HG02763 (cell line): ENCODE measurements at regions not wholly inside any gene's neighbourhood (a gene's known extent, or its start where the extent isn't known, plus 50 kb on each side); places are given as distances from the start of the nearest gene placed in this dataset.
"Not testable (repeated sequence)": the region's sequence is repeated elsewhere in the genome, so short reads cannot be mapped to it uniquely, and the experiment has no call there.

Experiments
- ATAC-seq: cut with Tn5 transposase; IDR thresholded peaks from one replicate; pipeline ENCODE4 v1.9.1; 2021; ENCODE audit warnings: mild to moderate bottlenecking, moderate library complexity; ENCODE audit not compliant: unreplicated experiment

DNA sequence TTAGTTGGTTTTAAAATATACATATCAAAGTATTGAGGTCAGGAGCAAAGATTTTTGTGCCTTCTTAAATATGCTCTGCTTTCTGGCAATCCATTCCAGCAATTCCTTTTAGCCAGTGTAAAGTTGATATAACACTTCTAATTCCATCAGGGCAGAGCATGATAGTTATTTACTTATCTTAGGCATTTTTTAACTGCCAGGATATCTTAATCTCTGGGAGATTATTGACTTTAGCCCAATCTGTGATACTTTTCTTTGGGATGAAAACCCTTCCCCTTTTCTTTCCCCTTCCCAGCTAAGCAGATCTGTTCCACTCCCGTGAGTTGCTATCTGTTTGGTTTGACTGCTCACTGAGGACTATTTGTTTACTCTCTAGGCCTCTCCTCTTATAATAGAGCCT lies 168.7 kb upstream of the RSPO3 start:
- ATAC-seq: no peak

DNA sequence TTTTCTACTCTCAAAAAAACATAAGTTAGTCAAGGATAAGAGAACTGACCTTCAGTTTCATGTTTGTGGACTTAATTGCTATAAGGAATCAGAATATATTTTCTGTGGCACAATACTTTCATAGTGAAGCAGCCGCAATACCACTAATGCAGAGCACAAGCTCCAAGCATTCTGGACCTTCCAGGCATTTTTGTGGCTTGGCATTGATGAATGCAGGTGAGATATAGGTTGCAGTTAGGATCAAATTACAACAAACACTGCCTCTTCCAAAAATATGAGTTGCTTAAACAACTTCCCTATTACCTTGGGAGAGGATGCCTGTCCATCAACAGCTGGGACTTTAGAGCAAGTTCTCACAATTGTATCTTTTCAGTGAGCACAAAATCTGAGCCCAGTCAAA lies 162.8 kb upstream of the RSPO3 start:
- no peak for ATAC-seq

DNA sequence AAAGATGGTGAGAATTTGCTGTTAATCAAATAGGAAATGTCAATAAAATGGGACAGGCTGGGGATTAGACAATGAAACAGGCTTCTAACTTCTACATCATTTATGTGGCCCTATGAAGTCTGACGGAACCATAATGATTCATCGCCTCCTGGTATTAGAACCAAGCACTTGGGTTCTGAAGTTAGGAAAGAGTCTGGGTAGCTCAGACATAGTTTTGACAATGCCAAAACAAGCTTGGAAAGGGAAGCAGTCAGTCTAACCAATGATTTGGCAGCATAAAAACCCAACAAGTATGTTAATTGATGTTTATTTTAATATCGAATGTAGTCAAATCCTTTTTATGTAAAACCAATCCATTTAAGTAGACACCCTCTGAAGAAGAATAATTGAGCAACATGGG lies 160.8 kb upstream of the RSPO3 start:
- no peak for ATAC-seq

DNA sequence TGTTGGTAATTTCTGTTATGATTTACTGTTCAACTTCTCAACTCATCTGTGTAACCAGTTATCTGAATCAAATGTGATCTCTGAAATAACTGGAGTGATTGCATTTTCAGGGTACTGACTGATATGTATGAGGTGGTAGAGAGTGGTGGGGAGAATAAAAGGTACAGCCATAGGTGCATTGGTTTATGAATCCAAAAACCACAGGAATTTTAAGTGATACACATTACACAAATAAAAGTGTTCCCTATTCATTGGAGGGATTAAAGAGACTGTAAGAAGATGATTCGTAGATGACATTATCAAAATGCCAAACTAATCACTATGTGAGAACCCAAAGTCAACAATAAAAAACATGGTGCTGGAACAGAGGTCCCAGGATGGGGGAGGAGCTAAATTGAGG lies 158.7 kb upstream of the RSPO3 start:
- no peak for ATAC-seq

DNA sequence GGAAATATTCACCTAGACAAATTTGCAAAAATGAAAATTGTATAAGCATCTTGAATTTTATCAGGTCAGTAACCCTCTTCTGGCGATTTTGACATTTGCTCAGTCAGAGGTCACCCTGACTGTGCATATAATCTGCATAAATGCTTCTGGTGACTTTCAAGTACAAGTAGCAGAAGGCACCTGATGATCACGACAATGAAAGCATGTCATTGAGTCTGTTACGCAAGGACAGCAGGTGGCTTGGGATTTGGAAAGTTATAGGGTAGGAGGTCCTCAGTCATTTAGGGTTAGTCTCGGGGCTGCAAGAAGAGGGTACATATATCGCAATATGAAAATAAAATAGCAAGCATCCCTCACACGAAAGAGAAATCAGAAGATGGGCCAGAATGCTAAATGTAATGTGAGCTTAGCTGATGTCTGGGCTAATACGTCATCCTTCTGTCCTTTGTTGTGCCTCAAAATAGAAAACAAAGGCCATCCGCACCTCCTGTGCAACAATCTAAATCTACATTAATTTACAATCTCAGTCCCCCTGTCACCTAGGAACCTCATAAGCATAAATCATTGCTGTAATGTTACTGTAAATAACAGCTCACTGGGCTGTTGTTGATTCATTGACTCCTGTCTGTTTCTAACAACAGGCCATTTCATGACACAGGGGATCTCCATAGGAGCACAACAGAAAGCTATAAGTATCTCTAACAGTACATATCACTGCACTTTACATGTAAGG lies 155.2 kb upstream of the RSPO3 start:
- no peak for ATAC-seq

DNA sequence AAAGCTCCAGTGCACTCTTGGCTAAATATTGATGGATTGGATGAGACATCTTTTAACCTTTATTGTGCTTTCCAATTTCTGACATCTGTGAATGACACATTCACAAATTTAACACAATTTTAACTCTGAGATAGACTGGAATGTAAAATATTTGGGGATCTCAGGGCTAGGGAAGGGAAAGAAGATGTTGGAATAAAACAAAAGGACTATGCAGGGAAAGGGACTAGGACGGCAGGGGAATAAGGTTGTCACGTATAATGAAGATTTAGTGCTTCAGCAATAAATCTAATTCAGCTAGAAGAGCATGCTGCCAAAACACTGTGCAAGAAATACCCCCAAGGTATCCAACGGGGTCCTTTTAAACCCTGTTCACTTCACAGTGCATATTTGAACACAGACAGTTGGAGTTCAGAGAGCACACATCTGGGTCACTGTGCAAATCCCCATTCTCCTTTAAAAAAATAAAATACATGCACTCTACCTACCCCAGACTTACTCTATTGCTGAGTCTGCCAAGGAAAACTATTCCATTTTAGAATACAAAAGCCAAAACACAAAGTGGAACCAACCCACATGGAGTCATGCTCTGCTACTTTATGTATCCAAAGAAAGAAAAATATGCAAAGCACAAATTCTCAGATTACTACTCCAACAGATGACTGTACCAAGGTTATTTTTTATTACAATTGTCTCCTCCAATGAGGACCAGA lies 151.0 kb upstream of the RSPO3 start:
- no peak for ATAC-seq

DNA sequence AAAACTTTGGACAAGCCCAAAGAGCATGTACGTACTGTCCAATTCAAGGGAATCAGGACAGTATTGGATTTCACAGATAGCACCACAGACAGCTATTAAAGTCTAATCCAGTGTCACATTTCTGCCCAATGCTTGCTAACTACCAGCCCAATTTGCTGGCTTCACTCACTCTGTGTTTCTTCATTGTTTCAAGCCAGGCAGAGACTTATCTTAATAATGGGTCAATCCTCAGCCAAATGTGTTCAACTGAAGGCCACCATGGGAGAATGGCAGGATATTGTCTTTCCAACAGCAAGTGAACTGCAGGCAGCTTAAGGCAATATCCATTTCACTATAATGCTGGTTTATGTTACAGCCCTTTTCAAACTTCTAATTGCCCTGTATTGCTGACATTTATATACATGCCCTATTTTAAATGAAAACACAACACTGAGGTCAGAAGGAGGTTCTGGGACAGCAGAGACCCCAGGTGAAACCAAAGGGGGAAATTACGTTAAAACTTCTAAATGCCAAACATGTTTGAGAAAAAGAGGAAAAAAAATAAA lies 142.1 kb upstream of the RSPO3 start:
- ATAC-seq: no peak

DNA sequence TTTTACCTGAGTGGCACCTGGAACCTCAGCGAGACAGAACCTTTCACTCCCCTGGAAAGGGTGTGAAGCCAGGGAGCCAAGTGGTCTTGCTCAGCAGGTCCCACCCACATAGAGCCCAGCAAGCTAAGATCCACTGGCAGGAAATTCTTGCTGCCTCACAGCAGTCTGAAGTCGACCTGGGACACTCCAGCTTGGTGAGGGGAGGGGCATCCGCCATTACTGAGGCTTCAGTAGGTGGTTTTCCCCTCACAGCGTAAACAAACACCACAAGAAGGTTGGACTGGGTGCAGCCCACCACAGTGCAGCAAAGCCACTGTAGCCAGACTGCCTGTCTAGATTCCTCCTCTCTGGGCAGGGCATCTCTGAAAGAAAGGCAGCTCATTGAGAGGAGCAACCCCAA lies 134.7 kb upstream of the RSPO3 start:
- ATAC-seq: no peak

DNA sequence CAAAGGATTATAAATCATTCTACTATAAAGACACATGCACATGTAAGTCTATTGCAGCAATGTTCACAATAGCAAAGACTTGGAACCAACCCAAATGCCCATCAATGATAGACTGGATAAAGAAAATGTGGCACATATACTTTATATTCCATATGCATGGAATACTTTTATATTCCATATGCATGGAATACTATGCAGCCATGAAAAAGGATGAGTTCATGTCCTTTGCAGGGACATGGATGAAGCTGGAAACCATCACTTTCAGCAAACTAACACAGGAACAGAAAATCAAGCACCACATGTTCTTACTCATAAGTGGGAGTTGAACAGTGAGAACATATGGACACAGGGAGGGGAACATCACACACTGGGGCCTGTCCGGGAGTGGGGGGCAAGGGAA lies 130.3 kb upstream of the RSPO3 start:
- ATAC-seq: not testable (repeated sequence)

DNA sequence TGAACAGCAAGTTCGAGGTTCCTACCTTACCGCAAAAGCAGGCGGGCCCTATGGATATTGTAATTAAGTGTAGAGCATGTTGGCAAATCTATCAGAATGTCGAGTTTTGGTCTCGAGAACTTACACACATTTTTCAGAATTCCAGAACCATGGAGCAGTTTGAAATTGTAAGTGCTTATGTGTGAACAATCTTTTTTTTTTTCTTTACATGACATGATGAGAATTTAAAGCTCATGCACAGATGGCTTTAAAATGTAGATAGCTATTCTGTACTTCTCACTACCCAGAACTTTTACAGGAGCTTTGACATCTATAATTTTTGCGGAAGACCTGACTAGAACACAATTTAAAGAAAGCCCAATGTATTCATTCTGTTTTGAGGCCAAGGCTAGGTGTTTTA lies 117.8 kb upstream of the RSPO3 start:
- no peak for ATAC-seq

DNA sequence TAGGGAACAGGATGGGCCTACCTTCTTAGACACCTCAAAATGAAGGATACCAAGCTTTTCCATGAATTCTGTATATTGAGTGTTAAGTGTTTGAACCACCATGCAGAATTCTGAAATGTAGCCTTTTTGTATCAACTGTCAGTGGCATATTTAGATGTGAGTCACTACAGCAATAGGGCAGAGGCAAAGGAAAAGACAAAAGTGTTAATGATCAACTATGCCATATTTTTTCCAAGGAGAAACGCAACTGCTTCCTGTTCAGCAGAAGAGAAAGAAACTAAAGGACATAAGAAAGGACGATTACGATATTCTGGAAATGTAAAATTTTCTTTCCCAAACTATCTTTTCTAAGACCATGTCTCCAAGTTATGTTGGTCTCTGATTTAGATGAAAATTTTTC lies 104.6 kb upstream of the RSPO3 start:
- ATAC-seq: no peak

DNA sequence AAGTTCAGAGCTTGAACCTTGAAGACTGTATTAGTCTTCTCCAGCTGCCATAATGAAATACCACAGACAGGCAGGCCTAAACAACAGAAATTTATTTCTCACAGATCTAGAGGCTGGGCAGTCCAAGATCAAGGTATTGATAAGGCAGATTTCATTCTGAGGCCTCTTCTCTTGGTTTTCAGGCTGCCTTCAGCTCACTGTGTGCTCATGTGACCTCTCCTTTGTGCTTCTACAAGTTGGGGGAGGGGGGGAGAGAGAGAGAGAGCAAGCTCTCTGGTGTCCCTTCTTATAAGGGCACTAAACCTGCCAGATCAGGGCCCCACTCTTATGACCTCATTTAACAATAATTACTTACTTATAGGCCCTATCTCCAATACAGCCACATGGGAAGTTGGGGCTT lies 102.6 kb upstream of the RSPO3 start:
- no peak for ATAC-seq

DNA sequence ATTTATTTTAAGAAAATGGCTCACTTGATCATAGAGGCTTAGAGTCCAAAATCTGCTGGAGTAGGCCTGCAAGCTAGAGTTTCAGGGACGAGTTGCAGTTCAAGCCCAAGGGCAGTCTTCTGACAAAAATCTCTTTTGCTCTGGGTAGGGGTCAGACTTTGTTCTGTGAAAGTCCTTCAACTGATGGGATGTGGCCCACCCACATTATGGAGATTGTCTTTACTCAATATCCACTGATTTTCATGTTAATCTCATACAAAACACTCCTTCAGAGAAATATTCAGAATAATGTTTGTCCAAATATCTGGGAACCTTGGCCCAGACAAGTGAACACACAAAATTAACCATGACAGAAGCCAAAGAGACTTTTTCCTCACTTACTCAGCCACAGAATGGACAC lies 98.6 kb upstream of the RSPO3 start:
- ATAC-seq: no peak

DNA sequence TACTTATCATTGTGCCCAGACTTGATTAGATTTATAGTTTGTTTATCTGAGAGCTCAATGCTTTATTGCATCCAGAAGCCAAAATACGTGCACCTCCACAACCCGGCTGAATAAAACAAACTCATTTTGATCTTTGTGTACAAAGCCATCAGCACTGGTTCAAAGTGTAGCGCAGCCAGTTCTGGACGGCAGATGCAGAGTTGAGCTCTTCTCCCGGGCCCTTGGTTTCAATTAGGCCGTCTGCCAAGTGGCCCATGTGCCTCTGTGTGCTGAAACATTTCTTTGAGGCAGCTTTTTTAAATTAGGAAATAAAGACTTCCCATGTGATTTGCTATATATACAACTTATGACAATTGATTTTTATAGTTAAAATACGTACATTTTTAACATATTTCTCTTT lies 96.2 kb upstream of the RSPO3 start:
- no peak for ATAC-seq

DNA sequence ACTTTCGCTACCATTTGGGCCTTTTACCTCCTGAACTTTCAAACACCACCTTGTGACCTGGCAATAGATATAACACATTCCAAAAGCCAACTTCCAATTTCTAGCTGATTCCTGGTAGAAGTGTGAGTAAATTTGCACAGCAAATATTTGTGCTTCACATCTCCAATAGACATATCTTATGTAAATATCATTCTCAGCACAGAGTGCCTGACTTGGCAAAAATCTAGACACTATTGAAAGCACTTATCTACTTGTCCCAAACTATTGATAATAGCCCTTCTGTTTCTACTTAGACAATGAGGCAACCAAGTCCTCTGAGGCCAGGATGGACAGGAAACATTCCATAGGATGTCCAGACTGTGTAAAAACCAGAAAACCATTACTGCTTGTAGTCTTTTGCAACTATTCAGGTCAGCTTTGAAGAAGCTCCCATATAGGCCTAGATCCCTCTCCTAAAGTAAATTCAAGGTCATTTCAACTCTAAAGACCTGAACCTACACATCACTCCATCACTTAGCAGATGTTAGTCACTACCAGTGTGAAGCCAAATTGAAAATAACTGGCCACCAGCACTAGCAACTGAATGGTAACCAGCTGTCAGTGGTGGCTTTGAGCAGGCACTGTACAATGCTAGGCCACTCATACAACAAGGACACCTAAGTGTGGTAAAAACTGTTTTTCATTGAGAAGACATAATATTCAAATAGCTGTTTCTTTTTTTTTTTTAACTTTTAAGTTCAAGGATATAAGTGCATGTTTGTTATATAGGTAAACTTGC lies 95.3 kb upstream of the RSPO3 start:
- ATAC-seq: no peak

DNA sequence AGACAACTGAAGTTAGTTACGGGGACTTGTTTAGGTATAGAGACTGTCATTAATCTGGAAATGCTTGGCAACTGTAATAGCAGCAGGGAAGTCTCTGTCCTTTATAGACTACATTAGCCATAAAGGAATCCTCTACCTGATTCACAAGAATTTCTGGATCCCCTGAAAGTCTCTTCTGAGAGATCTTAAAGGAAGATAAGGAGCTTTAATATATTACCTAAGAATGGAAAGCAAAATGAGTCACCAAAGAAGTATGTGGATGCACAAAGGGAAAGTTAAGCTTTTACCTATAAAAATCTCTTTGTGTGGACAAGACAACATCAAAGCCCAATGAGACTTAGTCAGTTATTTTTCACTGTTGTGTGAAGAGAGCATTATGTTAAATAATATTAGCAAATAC lies 92.2 kb upstream of the RSPO3 start:
- ATAC-seq: no peak

DNA sequence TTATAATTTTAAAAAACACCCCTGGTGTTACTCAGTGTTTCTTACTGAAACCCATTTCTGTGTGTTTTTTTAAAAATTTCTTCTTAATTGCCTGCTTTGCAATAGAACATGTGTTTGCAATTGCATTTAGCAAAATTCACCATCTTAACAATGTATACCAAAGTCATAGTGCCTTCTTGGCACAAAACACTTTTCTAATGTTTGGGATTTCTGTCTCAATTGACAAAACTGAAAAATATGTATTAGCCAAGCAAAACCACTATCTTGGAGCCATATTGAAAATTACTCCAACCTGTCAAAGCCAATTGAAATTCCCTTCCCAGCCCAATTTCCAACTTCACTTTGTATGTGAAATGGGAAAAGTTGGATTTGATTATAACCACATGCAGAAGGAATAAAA lies 88.4 kb upstream of the RSPO3 start:
- no peak for ATAC-seq

DNA sequence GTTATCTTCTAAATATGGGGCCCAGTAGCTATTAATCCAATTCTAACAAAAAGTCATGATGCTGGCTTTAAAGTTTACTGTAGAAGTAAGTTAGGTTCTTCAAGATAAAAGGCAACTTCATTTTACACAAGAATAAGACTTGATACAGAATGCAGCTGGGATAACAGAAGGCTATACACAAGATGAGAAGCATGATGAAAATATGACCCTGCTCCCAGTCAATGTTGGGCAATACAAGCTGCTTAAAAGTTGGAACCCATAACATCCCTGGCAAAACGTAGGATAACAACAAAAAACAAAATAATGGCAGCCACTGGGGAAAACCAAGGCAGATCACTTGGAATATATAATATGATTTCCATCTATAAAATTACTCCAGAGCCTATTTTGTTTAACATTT lies 87.6 kb upstream of the RSPO3 start:
- ATAC-seq: no peak

DNA sequence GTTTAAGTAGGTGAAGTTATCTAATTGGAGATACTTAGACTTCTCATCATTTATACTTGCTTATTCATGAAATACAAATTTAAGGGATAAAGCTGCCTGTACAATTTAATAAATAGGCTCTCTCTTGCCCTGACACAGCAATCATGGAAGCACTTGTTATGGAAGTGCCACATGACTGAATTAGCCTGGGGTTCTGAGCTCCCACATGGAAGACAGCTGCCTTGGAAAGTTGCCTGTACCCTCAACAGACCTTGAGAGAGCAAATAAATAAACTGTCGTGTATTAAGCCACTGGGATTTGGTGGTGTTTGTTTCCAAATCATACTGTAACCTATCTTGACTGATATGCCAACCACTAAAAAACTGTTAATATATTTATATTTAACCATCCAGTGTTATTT lies 87.0 kb upstream of the RSPO3 start:
- ATAC-seq: no peak

DNA sequence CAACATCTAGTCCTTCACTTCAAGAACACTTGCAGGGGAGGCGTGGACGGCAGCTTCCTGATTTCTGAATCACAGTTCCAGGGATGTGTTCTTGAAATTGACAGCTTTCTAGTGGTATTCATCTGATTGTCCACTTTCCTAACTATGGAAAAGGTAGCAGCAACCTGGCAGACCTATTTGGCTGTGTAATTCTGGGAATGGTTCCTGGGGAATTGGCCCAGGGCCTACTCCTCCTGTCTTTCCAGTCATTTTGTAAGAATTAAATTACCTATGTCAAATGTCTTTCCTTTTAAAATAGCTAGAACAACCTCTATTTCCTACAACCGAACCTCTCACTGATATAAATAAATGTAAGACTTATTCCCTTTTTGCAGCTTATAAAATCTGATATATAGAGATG lies 85.5 kb upstream of the RSPO3 start:
- no peak for ATAC-seq

DNA sequence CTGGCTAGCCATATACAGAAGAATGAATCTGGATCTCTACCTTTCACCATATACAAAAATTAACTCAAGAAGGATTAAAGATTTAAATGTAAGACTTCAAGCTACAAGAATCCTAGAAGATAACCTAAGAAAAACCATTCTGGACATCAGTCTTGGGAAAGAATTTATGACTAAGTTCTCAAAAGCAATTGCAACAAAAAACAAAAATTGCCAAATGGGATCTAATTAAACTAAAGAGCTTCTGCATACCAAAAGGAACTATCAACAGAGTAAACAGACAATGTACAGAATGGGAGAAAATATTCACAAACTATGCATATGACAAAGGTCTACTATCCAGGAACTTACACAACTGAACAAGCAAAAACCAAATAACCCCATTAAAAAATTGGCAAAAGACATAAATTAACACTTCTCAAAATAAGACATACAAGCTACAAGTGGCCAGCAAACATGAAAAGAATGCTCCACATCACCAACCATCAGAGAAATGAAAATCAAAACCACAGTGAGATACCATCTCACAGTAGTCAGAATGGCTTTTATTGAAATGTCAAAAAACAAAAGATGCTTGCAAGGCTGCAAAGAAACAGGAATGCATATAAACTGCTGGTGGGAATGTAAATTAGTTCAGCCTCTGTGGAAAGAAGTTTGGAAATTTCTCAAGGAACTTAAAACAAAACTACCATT lies 66.8 kb upstream of the RSPO3 start:
- ATAC-seq: no peak
